ENCODE measurements at regions not wholly inside any gene's neighbourhood (a gene's known extent, or its start where the extent isn't known, plus 50 kb on each side); places are given as distances from the start of the nearest gene placed in this dataset.

GRCh38 chr5:8751971-8752370 lies 793.9 kb downstream of the SEMA5A start:
- H3K4me3 ChIP-seq (ENCODE audit: low read depth, low read length) = no peak overlapping the region
- TF ChIP-seq MYC (IDR thresholded peaks at IDR 0.05; ENCODE audit: low read depth, low read length) = no peak
- no peak for TF ChIP-seq POLR2A (IDR thresholded peaks at IDR 0.05; ENCODE audit: extremely low read depth, insufficient read length)
- TF ChIP-seq, protein P1, sequence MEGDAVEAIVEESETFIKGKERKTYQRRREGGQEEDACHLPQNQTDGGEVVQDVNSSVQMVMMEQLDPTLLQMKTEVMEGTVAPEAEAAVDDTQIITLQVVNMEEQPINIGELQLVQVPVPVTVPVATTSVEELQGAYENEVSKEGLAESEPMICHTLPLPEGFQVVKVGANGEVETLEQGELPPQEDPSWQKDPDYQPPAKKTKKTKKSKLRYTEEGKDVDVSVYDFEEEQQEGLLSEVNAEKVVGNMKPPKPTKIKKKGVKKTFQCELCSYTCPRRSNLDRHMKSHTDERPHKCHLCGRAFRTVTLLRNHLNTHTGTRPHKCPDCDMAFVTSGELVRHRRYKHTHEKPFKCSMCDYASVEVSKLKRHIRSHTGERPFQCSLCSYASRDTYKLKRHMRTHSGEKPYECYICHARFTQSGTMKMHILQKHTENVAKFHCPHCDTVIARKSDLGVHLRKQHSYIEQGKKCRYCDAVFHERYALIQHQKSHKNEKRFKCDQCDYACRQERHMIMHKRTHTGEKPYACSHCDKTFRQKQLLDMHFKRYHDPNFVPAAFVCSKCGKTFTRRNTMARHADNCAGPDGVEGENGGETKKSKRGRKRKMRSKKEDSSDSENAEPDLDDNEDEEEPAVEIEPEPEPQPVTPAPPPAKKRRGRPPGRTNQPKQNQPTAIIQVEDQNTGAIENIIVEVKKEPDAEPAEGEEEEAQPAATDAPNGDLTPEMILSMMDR (IDR thresholded peaks at IDR 0.05; ENCODE audit: low read depth, low read length) = no peak
- no peak for TF ChIP-seq MAX (IDR thresholded peaks at IDR 0.05; ENCODE audit: low read depth, low read length)
- DNase-seq (ENCODE audit: low read depth) = no peak

DNA sequence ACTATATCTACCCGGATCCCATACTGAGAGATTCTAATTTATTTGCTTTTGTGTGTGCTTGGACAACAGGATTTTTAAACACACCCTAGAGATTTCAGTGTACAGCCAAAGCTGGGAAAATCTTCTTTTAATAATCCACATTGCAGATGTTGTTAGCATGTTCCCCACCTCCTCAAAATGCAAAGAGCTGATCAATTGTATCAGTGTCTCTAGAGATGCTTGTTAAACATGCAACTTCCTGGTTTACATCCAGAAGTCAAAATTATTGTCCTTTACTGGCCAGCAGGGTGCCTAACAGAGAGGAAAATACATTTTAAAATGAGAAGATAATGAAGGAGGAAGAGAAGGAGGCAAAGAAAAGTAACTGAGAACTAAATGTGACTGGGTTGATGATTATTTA lies 793.3 kb downstream of the SEMA5A start:
- DNase-seq (ENCODE audit: low read depth) = no peak
- no peak overlapping the region for H3K4me3 ChIP-seq (ENCODE audit: low read depth, low read length)
- no peak for TF ChIP-seq MAX (IDR thresholded peaks at IDR 0.05; ENCODE audit: low read depth, low read length)
- no peak for TF ChIP-seq POLR2A (IDR thresholded peaks at IDR 0.05; ENCODE audit: extremely low read depth, insufficient read length)
- TF ChIP-seq, protein P1 (IDR thresholded peaks at IDR 0.05; ENCODE audit: low read depth, low read length) = no peak
- no peak for TF ChIP-seq MYC (IDR thresholded peaks at IDR 0.05; ENCODE audit: low read depth, low read length)

DNA sequence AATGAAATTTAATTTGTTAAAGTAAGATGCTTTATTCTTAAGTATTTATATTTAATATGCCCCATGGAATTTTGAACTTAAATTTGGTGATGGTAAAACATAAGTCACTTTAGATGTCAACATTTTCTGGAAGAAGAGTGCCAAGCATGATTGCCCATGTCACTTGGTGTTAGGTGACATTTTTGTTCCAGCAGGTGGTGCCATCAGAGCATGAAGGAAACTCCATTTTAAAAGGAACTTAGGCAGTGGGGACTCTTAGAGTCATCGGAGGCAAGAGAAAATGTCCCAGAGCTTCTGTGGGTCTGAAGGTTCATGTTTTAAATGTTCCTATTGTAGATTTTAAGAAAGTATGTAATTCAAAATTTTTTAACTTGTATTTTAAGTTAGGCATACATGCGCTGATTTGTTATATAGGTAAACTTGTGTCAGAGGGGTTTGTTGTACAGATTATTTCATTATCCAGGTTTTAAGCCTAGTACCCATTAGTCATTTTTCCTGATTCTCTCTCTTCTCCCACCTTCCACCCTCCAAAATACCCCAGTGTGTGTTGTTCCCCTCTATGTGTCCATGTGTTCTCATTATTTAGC lies 789.3 kb downstream of the SEMA5A start:
- DNase-seq (ENCODE audit: low read depth) = peak; percentile 52
- no peak overlapping the region for H3K4me3 ChIP-seq (ENCODE audit: low read depth, low read length)
- TF ChIP-seq MAX (IDR thresholded peaks at IDR 0.05; ENCODE audit: low read depth, low read length) (peak; percentile 18; the same call in 1 of the 2 replicates), POLR2A (IDR thresholded peaks at IDR 0.05; ENCODE audit: extremely low read depth, insufficient read length) (no peak)
- TF ChIP-seq, protein P1 (IDR thresholded peaks at IDR 0.05; ENCODE audit: low read depth, low read length) = peak; percentile 33

- TF ChIP-seq POLR2A (IDR thresholded peaks at IDR 0.05; ENCODE audit: extremely low read depth, insufficient read length) (no peak), MAX (IDR thresholded peaks at IDR 0.05; ENCODE audit: low read depth, low read length) (no peak), MYC (IDR thresholded peaks at IDR 0.05; ENCODE audit: low read depth, low read length) (no peak)
- TF ChIP-seq, protein P1 (IDR thresholded peaks at IDR 0.05; ENCODE audit: low read depth, low read length) = no peak
- no peak overlapping the region for H3K4me3 ChIP-seq (ENCODE audit: low read depth, low read length)
- no peak for DNase-seq (ENCODE audit: low read depth)
Observed at GRCh38 chr5:8765886-8766285, 780.0 kb downstream of the SEMA5A start.

GRCh38 chr5:8766448-8766847 lies 779.4 kb downstream of the SEMA5A start:
- DNase-seq (ENCODE audit: low read depth) = no peak
- no peak overlapping the region for H3K4me3 ChIP-seq (ENCODE audit: low read depth, low read length)
- TF ChIP-seq MAX (IDR thresholded peaks at IDR 0.05; ENCODE audit: low read depth, low read length) (no peak), POLR2A (IDR thresholded peaks at IDR 0.05; ENCODE audit: extremely low read depth, insufficient read length) (no peak), MYC (IDR thresholded peaks at IDR 0.05; ENCODE audit: low read depth, low read length) (no peak)
- TF ChIP-seq, protein P1 (IDR thresholded peaks at IDR 0.05; ENCODE audit: low read depth, low read length) = no peak
